Fibroblast of skin of back (primary cell): ENCODE measurements at regions not wholly inside any gene's neighbourhood (a gene's known extent, or its start where the extent isn't known, plus 50 kb on each side); places are given as distances from the start of the nearest gene placed in this dataset.
A peak's percentile ranks its signal among the peaks of the same experiment; 100 is the strongest.
"Not testable (repeated sequence)": the region's sequence is repeated elsewhere in the genome, so short reads cannot be mapped to it uniquely, and the experiment has no call there.

Source experiments
- DNase-seq: peaks from one replicate; pipeline ENCODE4 v3.0.0-alpha.2; 2013

DNA sequence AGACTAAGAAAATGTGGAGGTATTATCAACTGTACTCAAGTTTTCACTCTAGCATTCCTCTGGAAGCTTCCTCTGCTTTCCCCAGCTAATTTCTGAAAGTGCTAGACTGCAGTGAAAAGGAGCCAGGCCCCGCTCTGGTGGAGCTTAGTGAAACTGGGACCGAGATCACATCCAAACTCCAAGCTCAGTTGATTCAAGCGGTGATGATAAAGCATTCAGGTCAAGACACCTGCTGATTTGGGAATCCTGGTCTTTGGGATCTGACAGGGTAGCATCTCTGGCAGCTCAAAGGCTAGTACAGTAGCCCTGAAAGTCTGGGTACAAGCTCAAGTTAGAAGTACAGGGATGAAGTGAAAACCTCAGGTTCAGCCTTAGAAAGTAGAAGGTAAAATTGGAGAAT is 120.2 kb upstream of the CRIM1 start:
- DNase-seq = no peak

DNA sequence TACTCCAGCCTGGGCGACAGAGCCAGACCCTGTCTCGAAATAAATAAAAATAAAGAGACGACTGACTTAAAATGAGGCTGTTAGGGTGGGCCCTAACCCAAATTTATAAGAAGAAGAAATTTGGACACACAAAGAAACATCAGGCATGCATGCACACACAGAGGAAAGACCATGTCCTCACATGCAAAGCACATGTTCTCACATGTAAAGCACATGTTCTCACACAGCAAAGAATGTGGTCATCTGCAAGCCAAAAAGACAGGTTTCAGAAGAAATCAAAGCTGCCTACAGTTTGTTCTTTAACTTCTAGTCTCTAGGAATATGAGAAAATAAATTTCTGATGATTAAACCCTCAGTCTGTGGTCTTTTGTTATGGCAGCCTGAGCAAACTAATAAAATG is 132.3 kb upstream of the CRIM1 start:
- DNase-seq = no peak

DNA sequence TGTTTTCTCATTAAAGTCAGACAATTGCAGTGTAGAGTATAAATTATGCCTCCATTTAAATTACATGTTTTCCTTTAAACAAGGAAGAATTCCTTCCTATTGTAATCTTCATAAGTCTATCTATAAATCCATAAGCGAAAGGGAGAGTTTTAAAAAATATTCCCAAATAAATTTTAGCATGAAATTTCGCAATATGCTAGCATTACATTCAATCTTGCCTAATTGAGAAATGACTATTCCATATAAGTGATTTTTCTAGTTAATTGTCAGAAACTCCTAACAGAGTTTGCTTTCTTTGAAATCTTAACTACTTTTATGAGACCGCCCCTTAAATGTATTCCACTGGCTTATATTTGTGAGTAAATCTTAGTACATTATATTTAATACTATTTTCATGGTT is 133.1 kb upstream of the CRIM1 start:
- no peak for DNase-seq

DNA sequence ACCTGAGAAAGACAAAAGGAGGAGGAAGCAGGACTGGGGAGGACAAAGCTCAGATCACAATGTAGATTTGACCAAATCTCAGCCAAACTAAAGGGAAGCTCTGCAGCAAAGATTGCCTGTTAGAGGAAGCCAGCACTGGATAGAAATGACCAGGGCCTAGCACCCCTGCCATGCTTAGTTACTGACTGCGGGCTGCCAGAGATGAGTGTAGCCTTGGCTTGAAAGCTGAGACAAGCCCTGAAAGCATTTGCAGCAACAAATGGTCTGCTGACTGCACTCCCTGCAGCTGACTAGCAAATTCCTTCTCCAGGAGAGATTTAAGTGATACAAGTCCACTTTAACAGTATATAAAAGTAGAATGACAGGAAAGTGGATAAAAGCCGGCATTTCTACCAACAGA is 140.9 kb upstream of the CRIM1 start:
- DNase-seq = no peak

DNA sequence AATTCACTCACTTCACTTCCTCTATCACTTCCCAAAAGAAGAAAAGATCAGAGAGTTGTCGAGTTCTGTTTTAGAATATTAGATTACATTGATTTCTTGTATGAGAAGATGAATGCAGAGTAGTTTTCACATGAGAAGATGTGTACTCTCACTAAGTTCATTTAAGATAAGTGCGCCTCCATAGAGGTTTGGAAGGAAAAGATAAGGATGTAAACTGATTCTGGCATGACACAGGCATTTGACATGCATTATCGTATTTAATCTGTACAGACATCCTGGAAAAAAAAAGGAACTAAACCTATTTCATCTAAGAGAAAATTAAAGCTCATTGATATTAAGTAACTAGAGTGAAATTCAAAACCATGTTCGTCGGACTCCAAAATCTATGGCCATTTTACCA is 152.2 kb upstream of the CRIM1 start:
- no peak for DNase-seq

DNA sequence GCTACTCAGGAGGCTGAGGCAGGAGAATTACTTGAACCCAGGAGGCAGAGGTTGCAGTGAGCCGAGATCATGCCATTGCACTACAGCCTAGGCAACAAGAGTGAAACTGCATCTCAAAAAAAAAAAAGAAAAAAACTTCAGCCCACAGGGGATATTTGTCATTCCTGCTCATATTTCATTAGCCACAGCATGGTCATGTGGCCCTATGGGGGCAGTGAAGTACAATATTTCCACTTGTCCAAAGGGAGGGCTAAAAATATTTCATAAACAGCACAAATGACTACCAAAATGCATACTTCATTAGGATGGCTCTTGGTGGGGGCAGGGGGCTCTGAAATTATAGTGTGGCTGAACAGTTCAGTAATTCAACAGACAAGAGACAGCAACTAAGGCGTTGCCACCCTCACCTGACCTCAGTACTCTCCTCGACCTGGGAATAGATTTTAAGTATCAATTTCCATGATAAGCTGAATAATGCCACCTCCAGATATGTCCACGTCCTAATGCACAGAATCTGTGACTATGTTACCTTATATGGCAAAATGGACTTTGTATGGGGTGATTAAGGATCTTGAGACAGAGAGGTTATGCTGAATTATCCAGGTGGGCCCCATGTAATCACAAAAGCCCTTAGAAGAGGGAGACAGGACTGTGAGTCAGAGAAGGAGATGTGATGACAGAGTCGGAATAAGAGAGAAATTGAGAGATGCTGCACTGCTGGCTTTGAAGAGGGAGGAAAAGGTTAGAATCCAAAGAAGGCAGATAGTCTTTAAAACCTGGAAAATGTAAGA is 158.2 kb upstream of the CRIM1 start:
- DNase-seq = peak; percentile 6

DNA sequence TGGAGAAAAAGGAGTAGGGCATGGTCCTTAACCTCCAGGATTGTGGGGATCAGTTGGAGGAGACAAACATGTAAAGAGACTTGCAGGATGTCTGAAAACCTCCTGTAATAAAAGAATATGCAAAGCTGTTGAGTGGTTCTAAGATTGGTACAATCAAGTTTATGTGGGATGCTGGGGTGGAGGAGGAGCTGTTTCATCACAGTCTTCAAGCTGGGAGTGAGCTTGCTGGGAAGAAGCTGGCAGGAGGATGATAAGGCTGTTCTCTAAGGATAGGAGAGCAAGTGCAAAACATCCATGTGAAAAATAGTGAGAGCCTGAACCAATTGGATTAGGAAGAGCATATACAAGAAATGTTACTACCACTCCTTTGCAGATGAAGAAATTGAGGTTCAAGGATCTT is 161.9 kb upstream of the CRIM1 start:
- no peak for DNase-seq

DNA sequence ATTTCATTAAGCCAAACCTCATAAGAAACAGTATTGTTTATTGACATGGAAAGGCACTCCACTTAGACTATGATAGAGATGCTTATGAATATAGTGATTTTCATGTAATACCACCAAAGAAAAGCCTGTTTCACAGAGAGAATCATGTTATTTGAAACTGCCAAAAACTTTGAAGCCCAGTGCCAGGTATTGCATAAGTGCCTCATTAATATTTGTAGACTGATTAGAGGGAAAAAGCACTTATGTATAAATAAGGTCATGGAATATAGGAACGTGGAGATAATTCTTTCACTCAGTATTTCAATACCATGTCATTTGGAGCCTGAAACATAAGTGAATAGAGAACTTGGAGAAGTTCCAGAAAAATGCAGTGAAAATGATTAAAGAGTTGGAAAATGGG is 162.6 kb upstream of the CRIM1 start:
- DNase-seq = no peak

DNA sequence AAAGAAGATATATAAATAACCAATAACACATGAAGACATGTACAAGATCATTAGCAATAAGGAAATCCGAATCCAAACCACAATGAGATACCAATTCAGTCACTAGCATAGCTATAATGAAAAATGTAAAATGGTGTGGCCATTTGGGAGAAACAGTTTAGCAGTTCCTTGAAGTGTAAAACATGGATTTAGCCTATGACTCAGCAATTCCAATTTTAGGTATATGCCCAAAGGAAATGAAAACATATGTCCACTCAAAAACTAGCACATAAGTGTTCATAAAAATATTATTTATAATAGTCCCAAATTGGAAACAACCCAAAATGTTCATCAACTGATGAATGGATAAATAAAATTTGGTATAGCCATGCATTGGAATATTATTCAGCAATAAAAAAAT is 165.5 kb upstream of the CRIM1 start:
- no peak for DNase-seq

DNA sequence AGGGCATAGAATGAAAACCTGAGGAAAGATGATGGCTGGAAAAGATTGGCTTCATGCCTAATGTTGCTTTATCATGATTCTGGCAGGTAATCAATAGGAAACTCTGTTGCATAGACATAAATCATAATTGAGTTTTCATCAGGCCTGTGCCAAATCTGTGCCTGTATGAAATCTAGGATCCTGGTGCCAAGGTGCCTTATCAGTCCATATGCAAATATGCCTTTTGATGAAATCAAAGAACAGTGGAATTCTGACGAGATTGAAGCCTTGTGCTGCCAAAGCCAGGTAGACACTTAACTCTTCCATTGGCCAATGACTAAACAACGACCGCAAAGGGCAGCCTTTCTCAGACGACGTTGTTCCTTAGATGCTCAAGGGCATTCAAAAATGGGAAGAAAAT is 170.0 kb upstream of the CRIM1 start:
- no peak for DNase-seq

DNA sequence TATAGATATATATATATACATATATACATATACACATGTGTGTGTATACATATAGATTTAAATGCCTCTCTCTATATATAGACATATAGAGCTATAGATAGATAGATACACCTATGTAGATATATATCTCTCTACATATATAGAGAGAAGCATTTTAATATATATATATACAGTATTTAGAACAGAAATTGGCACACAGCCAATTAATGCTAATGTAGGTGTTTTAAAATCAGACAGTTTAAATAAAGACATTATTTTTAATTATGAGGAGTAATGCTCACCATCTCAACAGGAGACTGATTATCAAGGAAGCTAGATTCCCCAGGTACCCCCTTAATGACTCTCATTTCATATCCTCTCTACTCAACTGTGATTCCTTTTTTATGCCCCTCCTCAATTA is 170.7 kb upstream of the CRIM1 start:
- DNase-seq = no peak

DNA sequence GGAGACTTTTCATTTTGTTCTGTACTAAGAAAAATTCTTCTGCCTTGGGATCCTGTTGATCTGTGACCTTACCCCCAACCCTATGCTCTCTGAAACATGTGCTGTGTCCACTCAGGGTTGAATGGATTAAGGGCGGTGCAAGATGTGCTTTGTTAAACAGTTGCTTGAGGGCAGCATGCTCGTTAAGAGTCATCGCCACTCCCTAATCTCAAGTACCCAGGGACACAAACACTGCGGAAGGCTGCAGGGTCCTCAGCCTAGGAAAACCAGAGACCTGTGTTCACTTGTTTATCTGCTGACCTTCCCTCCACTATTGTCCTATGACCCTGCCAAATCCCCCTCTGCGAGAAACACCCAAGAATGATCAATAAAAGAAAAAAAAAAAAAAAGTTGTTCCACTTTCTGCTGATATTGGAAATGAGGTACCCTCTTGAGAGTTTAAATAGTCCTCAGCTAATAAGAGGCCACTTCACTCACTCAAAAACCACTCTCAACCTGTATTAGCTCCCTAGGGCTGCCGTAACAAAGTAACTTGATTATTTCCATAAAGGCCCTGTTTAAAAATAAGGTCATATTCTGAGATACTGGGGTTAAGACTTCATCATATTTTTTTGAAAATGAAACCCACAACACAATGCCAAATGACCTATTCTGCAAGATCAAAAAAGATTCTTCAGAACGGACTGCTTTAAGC is 174.6 kb upstream of the CRIM1 start:
- not testable (repeated sequence) for DNase-seq

DNA sequence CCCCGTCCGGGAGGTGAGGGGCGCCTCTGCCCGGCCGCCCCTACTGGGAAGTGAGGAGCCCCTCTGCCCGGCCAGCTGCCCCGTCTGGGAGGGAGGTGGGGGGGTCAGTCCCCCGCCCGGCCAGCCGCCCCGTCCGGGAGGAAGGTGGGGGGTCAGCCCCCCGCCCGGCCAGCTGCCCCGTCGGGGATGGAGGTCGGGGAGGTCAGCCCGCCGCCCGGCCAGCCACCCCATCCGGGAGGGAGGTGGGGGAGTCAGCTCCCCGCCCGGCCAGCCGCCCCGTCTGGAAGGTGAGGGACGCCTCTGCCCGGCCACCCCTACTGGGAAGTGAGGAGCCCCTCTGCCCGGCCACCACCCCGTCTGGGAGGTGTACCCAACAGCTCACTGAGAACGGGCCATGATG is 175.3 kb upstream of the CRIM1 start:
- DNase-seq = not testable (repeated sequence)

DNA sequence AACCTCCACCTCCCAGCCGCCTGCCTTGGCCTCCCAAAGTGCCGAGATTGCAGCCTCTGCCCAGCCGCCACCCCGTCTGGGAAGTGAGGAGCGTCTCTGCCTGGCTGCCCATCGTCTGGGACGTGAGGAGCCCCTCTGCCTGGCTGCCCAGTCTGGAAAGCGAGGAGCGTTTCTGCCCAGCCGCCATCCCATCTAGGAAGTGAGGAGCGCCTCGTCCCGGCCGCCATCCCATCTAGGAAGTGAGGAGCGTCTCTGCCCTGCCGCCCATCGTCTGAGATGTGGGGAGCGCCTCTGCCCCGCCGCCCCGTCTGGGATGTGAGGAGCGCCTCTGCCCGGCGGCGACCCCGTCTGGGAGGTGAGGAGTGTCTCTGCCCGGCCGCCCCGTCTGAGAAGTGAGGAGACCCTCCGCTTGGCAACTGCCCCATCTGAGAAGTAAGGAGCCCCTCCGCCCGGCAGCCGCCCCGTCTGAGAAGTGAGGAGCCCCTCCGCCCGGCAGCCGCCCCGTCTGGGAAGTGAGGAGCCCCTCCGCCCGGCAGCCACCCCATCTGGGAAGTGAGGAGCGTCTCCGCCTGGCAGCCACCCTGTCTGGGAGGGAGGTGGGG is 175.8 kb upstream of the CRIM1 start:
- DNase-seq = not testable (repeated sequence)

DNA sequence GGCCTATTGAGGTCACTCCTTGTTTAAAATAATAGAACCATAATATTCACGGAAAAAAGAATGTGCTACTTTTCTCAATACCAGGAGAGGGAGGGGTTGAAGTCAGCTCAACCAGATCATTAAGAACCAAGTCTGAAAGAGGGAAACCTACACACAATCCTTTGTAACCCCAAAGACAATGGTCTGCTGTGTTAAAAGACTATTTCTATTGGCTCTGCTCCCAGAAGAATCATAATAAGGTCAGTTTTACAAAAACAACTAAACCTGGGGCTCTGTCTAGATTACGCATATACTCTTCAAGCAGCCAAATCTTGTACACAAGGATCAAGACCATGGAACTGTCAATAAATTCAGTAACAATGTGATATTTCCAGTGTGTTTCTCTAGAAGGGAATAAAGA is 177.2 kb upstream of the CRIM1 start:
- DNase-seq = no peak

DNA sequence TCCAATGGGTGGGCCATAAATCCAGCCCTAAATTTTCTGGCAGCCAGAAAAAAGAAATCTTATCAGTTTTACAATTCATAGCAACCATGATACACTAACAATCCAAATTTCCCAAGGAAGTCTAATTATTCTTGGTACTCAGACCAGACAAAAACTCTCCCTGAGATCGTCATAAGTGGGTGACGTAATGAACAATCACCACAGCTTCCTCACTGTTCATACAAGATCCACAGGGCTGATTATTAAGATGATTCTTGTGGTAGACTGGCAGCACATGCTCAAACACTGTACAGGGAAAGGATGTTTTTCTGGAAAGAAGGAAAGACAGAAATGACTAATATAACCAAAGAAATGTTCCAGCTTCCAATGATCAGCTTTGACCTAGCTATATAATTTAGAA is 178.3 kb upstream of the CRIM1 start:
- DNase-seq = no peak

DNA sequence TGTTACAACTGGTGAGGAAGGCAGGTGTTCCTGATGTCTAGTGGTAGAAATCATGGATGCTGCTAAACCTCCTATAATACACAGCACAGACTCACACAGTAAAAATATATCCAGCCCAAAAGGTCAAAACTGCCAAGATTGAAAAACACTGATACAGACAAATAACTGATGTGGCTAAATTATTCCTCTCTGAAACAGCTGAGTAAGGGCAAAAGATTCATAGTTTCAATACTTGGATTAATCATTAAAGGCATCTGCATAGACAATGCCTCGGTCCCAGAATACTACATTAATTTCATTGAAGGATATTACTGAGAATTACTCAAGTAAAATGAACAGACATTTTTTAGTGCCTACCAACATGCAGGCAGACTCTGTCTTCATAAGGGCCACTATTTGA is 180.7 kb upstream of the CRIM1 start:
- no peak for DNase-seq

DNA sequence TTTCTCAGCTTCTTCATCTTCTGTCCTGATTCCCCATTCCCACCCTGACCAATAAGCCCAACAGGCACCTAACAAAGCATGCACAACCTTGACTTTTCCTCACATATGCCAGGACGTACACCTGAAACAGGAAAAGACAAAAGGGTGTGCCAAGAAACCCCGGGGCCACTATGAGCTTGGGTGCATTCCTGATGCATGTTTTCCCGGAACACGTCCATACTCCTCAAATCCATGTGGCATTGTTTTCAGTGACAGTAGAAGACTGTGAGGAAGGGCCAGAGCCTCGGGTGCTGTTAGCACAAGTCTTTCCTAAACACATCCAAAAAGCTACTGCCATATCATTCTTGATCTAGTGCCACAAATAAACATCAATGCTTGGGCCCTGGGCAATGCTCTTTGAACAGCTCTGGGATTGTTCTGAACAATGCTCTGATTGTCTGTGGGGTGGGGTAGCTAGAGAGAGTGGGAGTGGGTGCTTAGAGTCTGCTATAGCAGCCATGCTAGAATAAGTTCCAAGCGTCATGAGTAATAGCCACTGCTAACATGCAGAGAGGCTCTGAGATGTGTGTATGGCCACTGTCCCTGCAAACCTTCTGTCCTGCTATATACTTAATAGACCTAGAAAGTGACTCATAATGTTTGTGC is 181.7 kb upstream of the CRIM1 start:
- no peak for DNase-seq

DNA sequence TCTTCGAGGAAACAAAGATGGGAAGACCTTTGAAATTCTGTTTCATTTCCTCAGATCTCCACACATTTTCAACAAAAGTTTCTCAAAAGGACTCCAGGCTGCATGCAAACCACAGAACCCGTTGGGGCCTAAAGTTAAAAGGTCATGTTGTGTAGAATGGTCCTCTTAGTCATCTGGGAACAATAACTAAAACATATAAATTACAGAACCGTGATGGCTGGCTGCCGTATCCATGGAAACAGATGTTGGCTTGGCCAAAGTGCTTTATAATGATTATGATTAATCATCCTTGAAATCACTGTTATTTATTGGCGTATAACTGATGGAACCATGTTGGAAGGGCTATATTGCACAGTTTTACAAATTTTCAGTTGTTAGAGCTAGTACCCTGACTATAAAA is 182.8 kb upstream of the CRIM1 start:
- DNase-seq = no peak

DNA sequence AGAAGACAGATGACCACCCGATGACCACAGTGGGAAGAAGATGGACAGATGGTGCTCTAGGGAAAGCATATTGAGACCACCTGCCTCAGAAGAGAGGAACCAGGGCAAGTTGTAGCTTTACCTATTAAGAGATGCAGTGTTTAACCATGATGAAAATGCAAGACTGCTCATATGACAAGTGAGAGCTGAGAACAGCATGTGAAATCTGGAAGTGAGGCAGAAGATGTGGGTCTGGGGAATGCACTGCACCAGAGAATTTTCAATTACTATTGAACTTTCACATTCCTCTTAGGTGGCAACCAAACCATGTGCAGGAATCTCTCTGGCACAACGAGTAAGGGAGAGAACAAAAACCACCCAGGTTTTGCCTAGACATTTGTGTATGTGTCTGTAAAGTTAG is 184.8 kb upstream of the CRIM1 start:
- no peak for DNase-seq

DNA sequence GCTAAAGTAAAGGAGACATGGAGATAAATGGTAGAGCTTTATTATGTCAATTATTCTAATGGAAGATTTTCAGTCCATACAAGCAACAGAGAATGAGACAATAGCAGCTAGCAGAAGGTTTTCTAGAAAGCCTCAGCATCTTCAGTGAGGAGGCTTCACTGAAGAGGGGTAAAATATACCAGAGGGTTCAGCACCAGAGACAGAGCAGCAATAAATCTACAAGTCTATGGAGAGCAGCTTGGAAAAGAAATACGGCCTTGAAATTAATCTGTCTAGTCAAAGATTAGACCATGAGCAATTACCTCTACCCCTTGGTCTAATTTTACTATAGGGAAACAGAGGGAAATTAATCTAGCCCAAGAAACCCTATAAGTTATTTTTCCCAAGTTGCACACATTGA is 185.7 kb upstream of the CRIM1 start:
- DNase-seq = no peak

DNA sequence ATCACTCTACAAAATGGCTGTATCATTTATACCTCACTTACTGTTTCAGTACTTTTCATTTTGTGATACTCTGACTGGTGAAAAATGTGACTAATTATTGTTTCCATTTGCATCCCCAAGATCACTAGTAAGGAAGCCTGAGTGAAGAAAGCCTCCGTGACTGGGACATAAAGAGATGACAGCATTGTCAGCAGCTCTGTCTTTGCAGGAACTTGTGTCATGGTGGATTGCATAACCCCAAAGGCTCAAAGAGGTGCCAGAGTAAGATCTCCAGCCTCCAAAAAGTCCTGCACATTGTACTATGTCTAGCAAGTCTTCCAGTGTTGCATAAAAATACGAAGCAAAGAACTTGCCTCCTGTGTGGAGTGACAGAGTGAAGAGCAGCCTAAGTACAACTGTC is 187.5 kb upstream of the CRIM1 start:
- DNase-seq = no peak

DNA sequence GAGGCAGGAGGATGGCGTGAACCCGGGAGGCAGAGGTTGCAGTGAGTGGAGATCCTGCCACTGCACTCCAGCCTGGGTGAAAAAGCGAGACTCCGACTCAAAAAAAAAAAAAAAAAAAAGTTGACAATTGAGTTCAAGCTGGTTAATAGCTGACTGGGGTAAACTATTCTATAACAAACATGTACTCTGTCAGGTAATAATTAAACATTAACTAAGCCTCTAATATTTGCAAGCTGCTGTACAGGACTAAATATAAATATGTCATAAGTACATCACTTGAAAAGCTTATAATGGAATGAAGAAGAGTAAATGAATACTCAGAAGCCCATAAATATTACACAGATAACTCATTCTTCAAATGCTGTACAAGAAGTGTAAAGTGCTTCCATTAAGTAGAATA is 190.4 kb upstream of the CRIM1 start:
- DNase-seq = no peak
